Hepatocyte (in vitro differentiated cells): ENCODE measurements at regions not wholly inside any gene's neighbourhood (a gene's known extent, or its start where the extent isn't known, plus 50 kb on each side); places are given as distances from the start of the nearest gene placed in this dataset.

Source experiments
- DNase-seq: peaks from one replicate; pipeline ENCODE4 v3.0.0-alpha.2; 2016; ENCODE audit warnings: low spot score
- H2AFZ ChIP-seq: fragments of 200-600 bp; sonication (generic); 2 replicates; pipeline ENCODE4 v1.6.0; 2016; ENCODE audit warnings: antibody characterized with exemption, mild to moderate bottlenecking
- H3K27ac ChIP-seq: fragments of 200-600 bp; sonication (generic); 2 replicates; pipeline ENCODE4 v1.5.1; 2016; ENCODE audit warnings: mild to moderate bottlenecking
- H3K27me3 ChIP-seq: fragments of 200-600 bp; sonication (generic); 2 replicates; pipeline ENCODE4 v1.6.1; 2016
- H3K36me3 ChIP-seq: fragments of 200-600 bp; sonication (generic); replicated peaks from 2 replicates; pipeline ENCODE4 v1.5.1; 2016; ENCODE audit warnings: low read depth; ENCODE audit not compliant: insufficient read depth
- H3K4me1 ChIP-seq: fragments of 200-600 bp; sonication (generic); 2 replicates; pipeline ENCODE4 v1.5.1; 2016; ENCODE audit warnings: mild to moderate bottlenecking, moderate library complexity; ENCODE audit not compliant: insufficient read depth
- H3K4me2 ChIP-seq: fragments of 200-600 bp; sonication (generic); 2 replicates; pipeline ENCODE4 v1.6.0; 2016
- H3K4me3 ChIP-seq: fragments of 200-600 bp; sonication (generic); 2 replicates; pipeline ENCODE4 v1.5.1; 2016; ENCODE audit warnings: mild to moderate bottlenecking
- H3K79me2 ChIP-seq: fragments of 200-600 bp; sonication (generic); 2 replicates; pipeline ENCODE4 v1.6.0; 2017; ENCODE audit warnings: mild to moderate bottlenecking
- H3K9me2 ChIP-seq: fragments of 200-600 bp; sonication (generic); replicated peaks from 2 replicates; pipeline ENCODE4 v1.6.0; 2017; ENCODE audit warnings: mild to moderate bottlenecking; ENCODE audit not compliant: insufficient read depth
- H3K9me3 ChIP-seq: fragments of 200-600 bp; sonication (generic); 2 replicates; pipeline ENCODE4 v1.5.1; 2016; ENCODE audit warnings: low read depth, mild to moderate bottlenecking
- H4K20me1 ChIP-seq: fragments of 200-600 bp; sonication (generic); 2 replicates; pipeline ENCODE4 v1.6.0; 2016; ENCODE audit warnings: mild to moderate bottlenecking; ENCODE audit not compliant: insufficient read depth, poor library complexity, severe bottlenecking
- CTCF ChIP-seq: fragments of 200-600 bp; sonication (generic); IDR thresholded peaks from 2 replicates; pipeline ENCODE4 v1.5.1; 2016; ENCODE audit warnings: antibody characterized with exemption, mild to moderate bottlenecking; ENCODE audit not compliant: poor library complexity
- EZH2 ChIP-seq: fragments of 200-600 bp; sonication (generic); IDR thresholded peaks from 2 replicates; pipeline ENCODE4 v1.6.1; 2016; ENCODE audit warnings: antibody characterized with exemption, mild to moderate bottlenecking, borderline replicate concordance
- EZH2phosphoT487 ChIP-seq: fragments of 200-600 bp; sonication (generic); IDR thresholded peaks from one replicate; pipeline ENCODE4 v1.6.1; 2018; ENCODE audit warnings: antibody characterized with exemption, mild to moderate bottlenecking, low read depth, moderate library complexity; ENCODE audit not compliant: unreplicated experiment, severe bottlenecking
- WGBS: methylation state at CpG from one replicate; pipeline ENCODE4 v1.1.6; 2016; ENCODE audit warnings: low lambda C conversion rate; ENCODE audit errors: missing lambda C conversion rate; 5-methylcytosine and 5-hydroxymethylcytosine counted together

- no peaks in the 10 kb centered on the region for H3K36me3 ChIP-seq
- H3K9me3 ChIP-seq, result no peaks in the 10 kb centered on the region
- H3K27me3 ChIP-seq, result no peaks in the 10 kb centered on the region
- WGBS, result 33% methylated on average over 4 of the region's 4 CpGs
- peaks cover 4% of the 10 kb centered on the region for H3K4me1 ChIP-seq
- no peaks in the 10 kb centered on the region for H3K9me2 ChIP-seq
- H3K27ac ChIP-seq, result peak overlapping the region; percentile 80
- H3K4me3 ChIP-seq, result no peak overlapping the region
- TF ChIP-seq EZH2phosphoT487 (no peak), CTCF (no peak), EZH2 (no peak)
- H3K4me2 ChIP-seq, result no peak overlapping the region
- H3K79me2 ChIP-seq, result no peaks in the 10 kb centered on the region
- H2AFZ ChIP-seq, result no peak overlapping the region
- H4K20me1 ChIP-seq, result no peaks in the 10 kb centered on the region
- peak; percentile 76 for DNase-seq
Measured at GRCh38 chr2:234422273-234422732, 74.6 kb downstream of the ARL4C start.

GRCh38 chr2:234420408-234420807 is 76.5 kb downstream of the ARL4C start:
- no peak for DNase-seq
- Histone ChIP-seq H3K9me3 (no peaks in the 10 kb centered on the region), H3K9me2 (no peaks in the 10 kb centered on the region), H3K4me1 (peaks cover 4% of the 10 kb centered on the region), H3K4me2 (no peak overlapping the region), H4K20me1 (no peaks in the 10 kb centered on the region), H3K27ac (peak overlapping the region; percentile 50), H3K4me3 (no peak overlapping the region), H3K27me3 (no peaks in the 10 kb centered on the region), H3K36me3 (no peaks in the 10 kb centered on the region), H3K79me2 (no peaks in the 10 kb centered on the region), H2AFZ (no peak overlapping the region)
- no peak for TF ChIP-seq CTCF
- WGBS, result 32% methylated on average over 2 of the region's 2 CpGs

GRCh38 chr2:234419726-234420125 is 77.2 kb downstream of the ARL4C start:
- H4K20me1 ChIP-seq, result no peaks in the 10 kb centered on the region
- no peaks in the 10 kb centered on the region for H3K36me3 ChIP-seq
- no peaks in the 10 kb centered on the region for H3K9me3 ChIP-seq
- no peaks in the 10 kb centered on the region for H3K79me2 ChIP-seq
- TF ChIP-seq EZH2, result no peak
- no peak for TF ChIP-seq EZH2phosphoT487
- no peak for TF ChIP-seq CTCF
- no peak for DNase-seq
- H3K27ac ChIP-seq, result peak overlapping the region; percentile 50
- no peaks in the 10 kb centered on the region for H3K27me3 ChIP-seq
- H2AFZ ChIP-seq, result no peak overlapping the region
- peaks cover 4% of the 10 kb centered on the region for H3K4me1 ChIP-seq
- 72% methylated on average over 5 of the region's 5 CpGs for WGBS
- no peak overlapping the region for H3K4me3 ChIP-seq
- H3K9me2 ChIP-seq, result no peaks in the 10 kb centered on the region
- H3K4me2 ChIP-seq, result no peak overlapping the region

- H4K20me1 ChIP-seq, result no peaks in the 10 kb centered on the region
- H3K9me3 ChIP-seq, result no peaks in the 10 kb centered on the region
- 92% methylated on average over 4 of the region's 4 CpGs for WGBS
- H3K9me2 ChIP-seq, result no peaks in the 10 kb centered on the region
- no peaks in the 10 kb centered on the region for H3K27me3 ChIP-seq
- H3K79me2 ChIP-seq, result no peaks in the 10 kb centered on the region
- H3K27ac ChIP-seq, result no peak overlapping the region
- no peak overlapping the region for H2AFZ ChIP-seq
- H3K4me3 ChIP-seq, result no peak overlapping the region
- no peaks in the 10 kb centered on the region for H3K4me1 ChIP-seq
- no peak for TF ChIP-seq EZH2phosphoT487
- no peak for TF ChIP-seq CTCF
- TF ChIP-seq EZH2, result no peak
- H3K36me3 ChIP-seq, result no peaks in the 10 kb centered on the region
- H3K4me2 ChIP-seq, result no peak overlapping the region
- no peak for DNase-seq
Measured at GRCh38 chr2:234415706-234416105, 81.2 kb downstream of the ARL4C start.
